HepG2 (cell line): ENCODE measurements at regions not wholly inside any gene's neighbourhood (a gene's known extent, or its start where the extent isn't known, plus 50 kb on each side); places are given as distances from the start of the nearest gene placed in this dataset.
A peak's percentile ranks its signal among the peaks of the same experiment; 100 is the strongest.

Experiments used
- ATAC-seq: fragments of 200-7000 bp; cut with Tn5 transposase; 3 replicates; pipeline ENCODE4 v1.9.1; 2020; ENCODE audit warnings: mild to moderate bottlenecking, moderate library complexity
- BruUV-seq: library from RNA; stranded (reverse); fragments of 400-500 nt; replicated peaks from 2 replicates; lab custom pipeline; 2021; lab: Mats Ljungman, UMichigan
- CTCF ChIA-PET: fragments of 300-600 bp; formaldehyde crosslinking; extraction: SDS; loops from one replicate; lab custom pipeline; 2021; ENCODE audit warnings: low total read pairs, inconsistent platforms, low intra/inter-chr PET ratio; lab: Yijun Ruan, JAX
- POLR2A ChIA-PET: fragments of 350-600 bp; sonication (Branson Sonifier 250); formaldehyde crosslinking; loops from one replicate; lab custom pipeline; 2020; ENCODE audit warnings: antibody characterized with exemption, inconsistent platforms; lab: Yijun Ruan, JAX
- DNase-seq: peaks from one replicate; pipeline ENCODE4 v3.0.0-alpha.2; 2015; ENCODE audit warnings: low spot score
- FAIRE-seq: peaks from 3 replicates; lab custom pipeline; 2011; peaks lifted over from hg19 to GRCh38; lab: Jason Lieb, UNC
- H2AFZ ChIP-seq: one replicate; pipeline ENCODE4 v1.6.1; 2011; ENCODE audit warnings: low read length, inconsistent platforms
- H3K27ac ChIP-seq: fragments of 300-600 bp; 3 replicates; pipeline ENCODE4 v1.8.0; 2011; ENCODE audit warnings: mixed run types, mild to moderate bottlenecking, mixed read lengths, low read length, inconsistent platforms; ENCODE audit not compliant: insufficient read depth; ENCODE audit errors: extremely low read length
- H3K27me3 ChIP-seq, 2 experiments: fragments of 200-600 bp in 1 of 2; 2 replicates in 1 of 2; 3 replicates in 1 of 2; pipeline versions ENCODE4 v1.6.0 to v1.8.0; 2011; ENCODE audit warnings: low read length in 2 of 2, mild to moderate bottlenecking in 2 of 2, moderate library complexity in 2 of 2, inconsistent platforms in 1 of 2; ENCODE audit not compliant: insufficient read depth in 2 of 2, control insufficient read depth in 1 of 2
- H3K36me3 ChIP-seq, 2 experiments: fragments of 200-600 bp in 1 of 2; replicated peaks in 1 of 2; 2 replicates in 1 of 2; 3 replicates in 1 of 2; pipeline versions ENCODE4 v1.5.1 to v1.8.0; 2011; ENCODE audit warnings: low read length in 2 of 2, inconsistent platforms in 1 of 2; ENCODE audit not compliant: insufficient read depth in 2 of 2, control insufficient read depth in 1 of 2
- H3K4me1 ChIP-seq: 2 replicates; pipeline ENCODE4 v1.5.1; 2012; ENCODE audit warnings: low read length, inconsistent platforms; ENCODE audit not compliant: insufficient read depth
- H3K4me2 ChIP-seq: 2 replicates; pipeline ENCODE4 v1.6.0; 2011; ENCODE audit warnings: low read depth, low read length, inconsistent platforms
- H3K4me3 ChIP-seq, 3 experiments: fragments of 200-600 bp in 1 of 3; sonication (generic), shearing (Covaris generic) in 1 of 3; replicated peaks in 1 of 3; 2 replicates each; pipeline ENCODE4 v1.5.1; 2011 to 2016; ENCODE audit warnings: low read length in 3 of 3, inconsistent platforms in 2 of 3, low read depth in 2 of 3, mild to moderate bottlenecking in 2 of 3, control low read depth in 1 of 3, mixed read lengths in 1 of 3; ENCODE audit not compliant: insufficient read depth in 1 of 3
- H3K79me2 ChIP-seq: one replicate; pipeline ENCODE4 v1.6.1; 2011; ENCODE audit warnings: low read length, inconsistent platforms; ENCODE audit not compliant: insufficient read depth
- H3K9ac ChIP-seq: 2 replicates; pipeline ENCODE4 v1.6.0; 2011; ENCODE audit warnings: mild to moderate bottlenecking, low read depth, low read length, inconsistent platforms; ENCODE audit not compliant: insufficient read depth
- H3K9me3 ChIP-seq: 2 replicates; pipeline ENCODE4 v1.5.1; 2012; ENCODE audit warnings: mild to moderate bottlenecking, low read length
- H4K20me1 ChIP-seq: 2 replicates; pipeline ENCODE4 v1.6.0; 2011; ENCODE audit warnings: inconsistent platforms, mild to moderate bottlenecking, low read length, moderate library complexity; ENCODE audit not compliant: insufficient read depth
- ATF7-NPFF ChIP-seq: sonication (generic); formaldehyde crosslinking; IDR thresholded peaks from 2 replicates; pipeline ENCODE4 v1.8.1; 2023; ENCODE audit warnings: mild to moderate bottlenecking, low read depth, missing genetic modification reagents, moderate library complexity
- BHLHE40 ChIP-seq: IDR thresholded peaks from 2 replicates; pipeline ENCODE4 v1.6.1; 2011; ENCODE audit warnings: low read length, improper control_type of control experiment
- CHD4 ChIP-seq: fragments of 200-600 bp; sonication (generic); IDR thresholded peaks from 2 replicates; pipeline ENCODE4 v1.7.0; 2017; ENCODE audit warnings: mild to moderate bottlenecking, low read length, borderline replicate concordance
- SALL1 ChIP-seq: sonication (generic); formaldehyde crosslinking; IDR thresholded peaks from 2 replicates; pipeline ENCODE4 v1.8.0; 2022; ENCODE audit warnings: mild to moderate bottlenecking, missing genetic modification reagents
- ZNF546 ChIP-seq: sonication (generic); formaldehyde crosslinking; conservative IDR thresholded peaks from 2 replicates; pipeline ENCODE4 v1.8.1; 2023; ENCODE audit warnings: mild to moderate bottlenecking, missing genetic modification reagents
- ZNF607 ChIP-seq: sonication (generic); formaldehyde crosslinking; IDR thresholded peaks from 2 replicates; pipeline ENCODE4 v1.5.1; 2020; ENCODE audit warnings: missing genetic modification reagents, mild to moderate bottlenecking, borderline replicate concordance
- ZNF776 ChIP-seq: sonication (generic); formaldehyde crosslinking; IDR thresholded peaks from 2 replicates; pipeline ENCODE4 v1.4.0; 2020; ENCODE audit warnings: mild to moderate bottlenecking, missing genetic modification reagents
- ZNF879 ChIP-seq: sonication (generic); formaldehyde crosslinking; IDR thresholded peaks from 2 replicates; pipeline ENCODE4 v1.8.1; 2023; ENCODE audit warnings: missing genetic modification reagents
- ZSCAN25 ChIP-seq: sonication (generic); formaldehyde crosslinking; IDR thresholded peaks from 2 replicates; pipeline ENCODE4 v1.8.0; 2022; ENCODE audit warnings: mild to moderate bottlenecking, missing genetic modification reagents
- WGBS: methylation state at CpG from one replicate; pipeline ENCODE4 v1.1.6; 2017; ENCODE audit warnings: low lambda C conversion rate; 5-methylcytosine and 5-hydroxymethylcytosine counted together
- in situ Hi-C: cut with HindIII; loops from 2 replicates; pipeline ENCODE4 v1.10.0; 2017; ENCODE audit warnings: low pct_unique_long_range_greater_than_20kb; ENCODE audit not compliant: extremely low pct_ligation_motif_present
- intact Hi-C: fragments of 100-400 bp; cut with micrococcal nuclease; formaldehyde crosslinking; loops from one replicate; pipeline ENCODE4 v1.10.0; 2022; ENCODE audit not compliant: unreplicated experiment
- TF ChIP-seq, protein P1 (sequence below): sonication (generic); formaldehyde crosslinking; IDR thresholded peaks from one replicate; pipeline ENCODE4 v1.5.1; 2020; ENCODE audit warnings: mild to moderate bottlenecking, missing genetic modification reagents; ENCODE audit errors: not compliant biosample characterization
- TF ChIP-seq, protein P2 (sequence below): sonication (generic); formaldehyde crosslinking; conservative IDR thresholded peaks from 2 replicates; pipeline ENCODE4 v1.4.0; 2020; ENCODE audit warnings: missing genetic modification reagents

DNA sequence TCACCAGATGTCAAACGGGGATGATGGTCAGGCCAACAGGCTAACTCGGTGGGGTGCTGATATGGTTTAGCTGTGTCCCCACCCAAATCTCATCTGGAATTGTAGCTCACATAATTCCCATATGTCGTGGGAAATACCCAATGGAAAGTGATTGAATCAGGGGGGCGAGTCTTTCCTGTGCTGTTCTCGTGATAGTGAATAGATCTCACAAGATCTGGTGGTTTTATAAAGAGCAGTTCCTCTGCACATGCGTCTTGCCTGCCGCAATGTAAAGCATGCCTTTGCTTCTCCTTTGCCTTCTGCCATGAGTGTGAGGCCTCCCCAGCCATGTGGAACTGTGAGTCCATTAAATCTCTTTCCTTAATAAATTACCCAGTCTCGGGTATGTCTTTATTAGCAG lies 74.4 kb upstream of the YWHAQ start (continued):
- TF ChIP-seq, protein P1, sequence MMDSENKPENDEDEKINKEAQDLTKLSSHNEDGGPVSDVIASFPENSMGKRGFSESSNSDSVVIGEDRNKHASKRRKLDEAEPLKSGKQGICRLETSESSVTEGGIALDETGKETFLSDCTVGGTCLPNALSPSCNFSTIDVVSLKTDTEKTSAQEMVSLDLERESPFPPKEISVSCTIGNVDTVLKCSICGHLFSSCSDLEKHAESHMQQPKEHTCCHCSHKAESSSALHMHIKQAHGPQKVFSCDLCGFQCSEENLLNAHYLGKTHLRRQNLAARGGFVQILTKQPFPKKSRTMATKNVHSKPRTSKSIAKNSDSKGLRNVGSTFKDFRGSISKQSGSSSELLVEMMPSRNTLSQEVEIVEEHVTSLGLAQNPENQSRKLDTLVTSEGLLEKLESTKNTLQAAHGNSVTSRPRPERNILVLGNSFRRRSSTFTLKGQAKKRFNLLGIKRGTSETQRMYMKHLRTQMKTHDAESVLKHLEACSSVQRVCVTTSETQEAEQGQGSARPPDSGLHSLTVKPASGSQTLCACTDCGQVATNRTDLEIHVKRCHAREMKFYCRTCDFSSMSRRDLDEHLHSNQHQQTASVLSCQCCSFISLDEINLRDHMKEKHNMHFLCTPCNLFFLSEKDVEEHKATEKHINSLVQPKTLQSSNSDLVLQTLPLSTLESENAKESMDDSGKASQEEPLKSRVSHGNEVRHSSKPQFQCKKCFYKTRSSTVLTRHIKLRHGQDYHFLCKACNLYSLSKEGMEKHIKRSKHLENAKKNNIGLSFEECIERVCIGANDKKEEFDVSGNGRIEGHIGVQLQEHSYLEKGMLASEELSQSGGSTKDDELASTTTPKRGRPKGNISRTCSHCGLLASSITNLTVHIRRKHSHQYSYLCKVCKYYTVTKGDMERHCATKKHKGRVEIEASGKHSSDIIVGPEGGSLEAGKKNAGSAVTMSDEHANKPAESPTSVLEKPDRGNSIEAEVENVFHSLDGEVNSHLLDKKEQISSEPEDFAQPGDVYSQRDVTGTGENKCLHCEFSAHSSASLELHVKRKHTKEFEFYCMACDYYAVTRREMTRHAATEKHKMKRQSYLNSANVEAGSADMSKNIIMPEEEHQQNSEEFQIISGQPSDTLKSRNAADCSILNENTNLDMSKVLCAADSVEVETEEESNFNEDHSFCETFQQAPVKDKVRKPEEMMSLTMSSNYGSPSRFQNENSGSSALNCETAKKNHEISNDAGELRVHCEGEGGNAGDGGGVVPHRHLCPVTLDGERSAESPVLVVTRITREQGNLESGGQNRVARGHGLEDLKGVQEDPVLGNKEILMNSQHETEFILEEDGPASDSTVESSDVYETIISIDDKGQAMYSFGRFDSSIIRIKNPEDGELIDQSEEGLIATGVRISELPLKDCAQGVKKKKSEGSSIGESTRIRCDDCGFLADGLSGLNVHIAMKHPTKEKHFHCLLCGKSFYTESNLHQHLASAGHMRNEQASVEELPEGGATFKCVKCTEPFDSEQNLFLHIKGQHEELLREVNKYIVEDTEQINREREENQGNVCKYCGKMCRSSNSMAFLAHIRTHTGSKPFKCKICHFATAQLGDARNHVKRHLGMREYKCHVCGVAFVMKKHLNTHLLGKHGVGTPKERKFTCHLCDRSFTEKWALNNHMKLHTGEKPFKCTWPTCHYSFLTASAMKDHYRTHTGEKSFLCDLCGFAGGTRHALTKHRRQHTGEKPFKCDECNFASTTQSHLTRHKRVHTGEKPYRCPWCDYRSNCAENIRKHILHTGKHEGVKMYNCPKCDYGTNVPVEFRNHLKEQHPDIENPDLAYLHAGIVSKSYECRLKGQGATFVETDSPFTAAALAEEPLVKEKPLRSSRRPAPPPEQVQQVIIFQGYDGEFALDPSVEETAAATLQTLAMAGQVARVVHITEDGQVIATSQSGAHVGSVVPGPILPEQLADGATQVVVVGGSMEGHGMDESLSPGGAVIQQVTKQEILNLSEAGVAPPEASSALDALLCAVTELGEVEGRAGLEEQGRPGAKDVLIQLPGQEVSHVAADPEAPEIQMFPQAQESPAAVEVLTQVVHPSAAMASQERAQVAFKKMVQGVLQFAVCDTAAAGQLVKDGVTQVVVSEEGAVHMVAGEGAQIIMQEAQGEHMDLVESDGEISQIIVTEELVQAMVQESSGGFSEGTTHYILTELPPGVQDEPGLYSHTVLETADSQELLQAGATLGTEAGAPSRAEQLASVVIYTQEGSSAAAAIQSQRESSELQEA (CRISPR knock-in tag), result no peak
- TF ChIP-seq ZNF607 (CRISPR knock-in tag), result no peak
- no peak for TF ChIP-seq ZNF546
- TF ChIP-seq ZNF879 (CRISPR knock-in tag), result no peak

DNA sequence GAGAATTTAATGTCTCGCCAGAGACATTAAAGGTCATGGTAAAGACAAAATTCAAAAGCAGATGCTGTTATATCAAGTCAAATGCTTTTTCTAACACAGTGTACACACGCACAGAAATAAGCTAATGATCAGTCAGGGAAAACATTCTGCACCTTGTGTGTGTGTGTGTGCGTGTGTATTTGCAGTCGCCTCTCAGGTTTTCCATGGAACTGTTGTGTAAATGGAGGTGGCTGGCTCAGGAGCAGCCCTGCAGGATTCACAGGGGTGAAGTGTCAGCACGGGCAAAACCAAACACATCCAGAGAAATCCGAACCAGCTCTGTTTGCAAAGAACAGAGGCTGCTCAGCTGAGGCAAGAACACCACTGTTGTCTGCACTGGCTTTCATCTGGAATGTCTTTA lies 76.2 kb upstream of the YWHAQ start:
- H3K4me2 ChIP-seq, result no peak overlapping the region
- H4K20me1 ChIP-seq, result no peaks in the 10 kb centered on the region
- ATAC-seq (peak; percentile 36), DNase-seq (peak; percentile 40), FAIRE-seq (peak; percentile 43)
- H3K4me3 ChIP-seq, result no peak overlapping the region
- no peaks in the 10 kb centered on the region for H3K36me3 ChIP-seq
- no peak overlapping the region for H2AFZ ChIP-seq
- H3K4me1 ChIP-seq, result peaks cover 42% of the 10 kb centered on the region
- H3K9ac ChIP-seq, result no peak overlapping the region
- no TSS peak for BruUV-seq
- H3K27ac ChIP-seq, result no peak overlapping the region
- in situ Hi-C loops (no loop called here), intact Hi-C loops (no loop called here)
- no peaks in the 10 kb centered on the region for H3K79me2 ChIP-seq
- ChIA-PET CTCF (no interaction called here), POLR2A (interaction anchor here (1.1 kb wide), 1 partner anchor 76 kb away, joined by 5 read pairs; the partner anchor contains the start of gene YWHAQ)
- peaks cover 0 to 18% of the 10 kb centered on the region in 2 experiments; a peak in 3 of 5 replicates for H3K27me3 ChIP-seq
- WGBS, result 2% methylated on average over 6 of the region's 6 CpGs
- no peaks in the 10 kb centered on the region for H3K9me3 ChIP-seq
- TF ChIP-seq ZSCAN25 (CRISPR knock-in tag) (peak; percentile 78; the same call in 1 of the 2 replicates), ATF7-NPFF (CRISPR knock-in tag) (no peak), ZNF776 (no peak), SALL1 (CRISPR knock-in tag) (0 out of 2 replicates have a peak, but pooled peaks have one; percentile 16), BHLHE40 (peak; percentile 32; the same call in 1 of the 2 replicates), CHD4 (no peak)
- TF ChIP-seq, protein P2, sequence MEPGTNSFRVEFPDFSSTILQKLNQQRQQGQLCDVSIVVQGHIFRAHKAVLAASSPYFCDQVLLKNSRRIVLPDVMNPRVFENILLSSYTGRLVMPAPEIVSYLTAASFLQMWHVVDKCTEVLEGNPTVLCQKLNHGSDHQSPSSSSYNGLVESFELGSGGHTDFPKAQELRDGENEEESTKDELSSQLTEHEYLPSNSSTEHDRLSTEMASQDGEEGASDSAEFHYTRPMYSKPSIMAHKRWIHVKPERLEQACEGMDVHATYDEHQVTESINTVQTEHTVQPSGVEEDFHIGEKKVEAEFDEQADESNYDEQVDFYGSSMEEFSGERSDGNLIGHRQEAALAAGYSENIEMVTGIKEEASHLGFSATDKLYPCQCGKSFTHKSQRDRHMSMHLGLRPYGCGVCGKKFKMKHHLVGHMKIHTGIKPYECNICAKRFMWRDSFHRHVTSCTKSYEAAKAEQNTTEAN (CRISPR knock-in tag), result peak; percentile 49; the same call in 1 of the 2 replicates
